ENCODE measurements at regions not wholly inside any gene's neighbourhood (a gene's known extent, or its start where the extent isn't known, plus 50 kb on each side); places are given as distances from the start of the nearest gene placed in this dataset.

DNA sequence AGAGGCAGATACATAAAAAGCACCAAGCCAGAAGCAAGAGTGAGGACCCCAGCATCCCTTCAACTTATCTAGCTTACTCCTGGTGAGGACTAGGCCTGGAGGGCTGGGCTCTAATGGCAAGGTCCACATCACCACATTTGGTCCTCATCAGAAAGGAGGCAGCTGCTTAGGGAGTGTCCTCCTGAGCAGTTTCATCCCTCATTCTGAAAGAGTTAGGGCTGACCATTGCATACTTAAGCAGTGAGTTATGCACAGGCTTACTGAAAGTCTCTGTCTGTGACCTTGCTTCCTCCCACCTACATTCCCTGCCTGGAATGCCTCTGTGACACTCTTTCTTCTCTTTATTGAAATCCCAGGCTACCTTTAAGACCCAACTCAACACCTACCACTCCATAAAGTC, 301.8 kb upstream of the ACVR2A start:
- no peak overlapping the region for H3K4me3 ChIP-seq (ENCODE audit: low read length)
- TF ChIP-seq CTCF (conservative IDR thresholded peaks at IDR 0.05; ENCODE audit: low read depth, low read length), result no peak
- no peak for DNase-seq (ENCODE audit: low read depth)

GRCh38 chr2:147542351-147542750, 302.5 kb upstream of the ACVR2A start:
- no peak for TF ChIP-seq CTCF (conservative IDR thresholded peaks at IDR 0.05; ENCODE audit: low read depth, low read length)
- DNase-seq (ENCODE audit: low read depth), result no peak
- no peak overlapping the region for H3K4me3 ChIP-seq (ENCODE audit: low read length)

DNA sequence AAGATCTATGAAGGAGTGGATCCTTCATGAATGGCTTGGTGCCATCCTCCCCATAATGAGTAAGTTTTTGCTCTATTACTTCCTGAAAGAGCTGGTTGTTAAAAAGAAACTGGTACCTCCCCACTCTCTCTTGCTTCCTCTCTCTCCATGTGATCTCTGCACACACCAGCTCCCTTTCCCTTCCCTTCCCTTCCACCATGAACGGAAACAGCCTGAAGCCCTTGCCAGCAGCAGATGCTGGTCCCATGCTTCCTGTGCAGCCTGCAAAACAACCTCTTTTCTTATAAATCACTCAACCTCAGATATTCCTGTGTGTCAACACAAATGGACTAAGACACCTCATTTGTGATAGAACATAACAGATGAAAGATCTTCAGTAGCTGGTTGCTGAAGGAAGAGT, 303.5 kb upstream of the ACVR2A start:
- H3K4me3 ChIP-seq (ENCODE audit: low read length), result no peak overlapping the region
- no peak for TF ChIP-seq CTCF (conservative IDR thresholded peaks at IDR 0.05; ENCODE audit: low read depth, low read length)
- no peak for DNase-seq (ENCODE audit: low read depth)

- H3K4me3 ChIP-seq (ENCODE audit: low read length), result no peak overlapping the region
- no peak for DNase-seq (ENCODE audit: low read depth)
- no peak for TF ChIP-seq CTCF (conservative IDR thresholded peaks at IDR 0.05; ENCODE audit: low read depth, low read length)
Observed at GRCh38 chr2:147538821-147539220, 306.0 kb upstream of the ACVR2A start.

GRCh38 chr2:147538088-147538487, 306.7 kb upstream of the ACVR2A start:
- no peak for TF ChIP-seq CTCF (conservative IDR thresholded peaks at IDR 0.05; ENCODE audit: low read depth, low read length)
- DNase-seq (ENCODE audit: low read depth), result no peak

DNA sequence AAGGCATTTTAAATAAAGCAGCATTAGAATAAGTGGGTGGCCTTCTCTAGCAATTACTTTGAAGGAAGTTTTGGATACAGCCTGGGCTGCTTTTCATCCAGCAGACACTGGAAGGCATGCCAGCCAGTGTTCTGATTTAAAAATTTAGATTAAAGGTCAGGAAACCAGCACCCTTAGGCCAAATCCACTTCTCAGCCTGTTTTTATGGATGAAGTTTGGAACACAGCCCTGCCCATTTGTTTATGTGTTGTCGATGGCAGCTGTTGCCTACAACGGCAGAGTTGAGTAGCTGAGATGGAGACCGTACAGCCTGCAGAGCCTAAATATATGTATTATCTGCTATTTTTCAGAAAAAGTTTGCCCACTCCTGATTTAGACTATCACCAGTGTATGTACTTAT, 313.6 kb upstream of the ACVR2A start:
- no peak overlapping the region for H3K4me3 ChIP-seq (ENCODE audit: low read length)
- no peak for TF ChIP-seq CTCF (conservative IDR thresholded peaks at IDR 0.05; ENCODE audit: low read depth, low read length)
- DNase-seq (ENCODE audit: low read depth), result no peak

More at GRCh38 chr2:147538088-147538487, 306.7 kb upstream of the ACVR2A start:
- no peak overlapping the region for H3K4me3 ChIP-seq (ENCODE audit: low read length)

DNA sequence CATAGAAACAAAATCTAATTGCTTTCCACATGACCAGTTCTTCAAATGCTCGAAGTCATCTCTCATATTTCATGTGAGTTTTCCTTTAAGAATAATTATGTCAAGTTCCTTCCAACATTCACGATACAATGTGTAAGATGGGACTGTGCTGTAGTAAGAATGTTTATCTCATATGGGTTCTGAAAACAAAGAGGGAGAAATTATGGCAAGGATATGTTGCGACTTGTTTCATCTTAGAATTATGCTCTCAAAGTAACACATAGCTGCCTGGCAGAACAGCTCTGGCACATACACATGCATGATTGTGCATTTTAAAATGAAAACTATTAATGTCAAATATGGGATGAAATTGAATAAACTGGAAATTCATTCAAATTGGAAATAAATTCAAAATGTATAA, 314.8 kb upstream of the ACVR2A start:
- TF ChIP-seq CTCF (conservative IDR thresholded peaks at IDR 0.05; ENCODE audit: low read depth, low read length), result no peak
- DNase-seq (ENCODE audit: low read depth), result no peak
- no peak overlapping the region for H3K4me3 ChIP-seq (ENCODE audit: low read length)
